ENCODE measurements at regions not wholly inside any gene's neighbourhood (a gene's known extent, or its start where the extent isn't known, plus 50 kb on each side); places are given as distances from the start of the nearest gene placed in this dataset.
"Not testable (repeated sequence)": the region's sequence is repeated elsewhere in the genome, so short reads cannot be mapped to it uniquely, and the experiment has no call there.

GRCh38 chr5:124836314-124836713, 89.9 kb upstream of the ZNF608 start:
- not testable (repeated sequence) for H3K4me3 ChIP-seq (ENCODE audit: low read depth, low read length)

- no peak overlapping the region for H3K4me3 ChIP-seq (ENCODE audit: low read depth, low read length)
Measured at GRCh38 chr5:124839371-124839998, 93.0 kb upstream of the ZNF608 start.

GRCh38 chr5:124841829-124842712, 95.6 kb upstream of the ZNF608 start:
- H3K4me3 ChIP-seq (ENCODE audit: low read depth, low read length): no peak overlapping the region

- no peak overlapping the region for H3K4me3 ChIP-seq (ENCODE audit: low read depth, low read length)
Measured at GRCh38 chr5:124842725-124843595, 96.5 kb upstream of the ZNF608 start.

- H3K4me3 ChIP-seq (ENCODE audit: low read depth, low read length): no peak overlapping the region
Measured at GRCh38 chr5:124843596-124843899, 97.1 kb upstream of the ZNF608 start.

- no peak overlapping the region for H3K4me3 ChIP-seq (ENCODE audit: low read depth, low read length)
Measured at GRCh38 chr5:124844371-124844920, 98.0 kb upstream of the ZNF608 start.

GRCh38 chr5:124847907-124848306, 101.5 kb upstream of the ZNF608 start:
- no peak overlapping the region for H3K4me3 ChIP-seq (ENCODE audit: low read depth, low read length)

- H3K4me3 ChIP-seq (ENCODE audit: low read depth, low read length): no peak overlapping the region
Measured at GRCh38 chr5:124849774-124850173, 103.3 kb upstream of the ZNF608 start.

- no peak overlapping the region for H3K4me3 ChIP-seq (ENCODE audit: low read depth, low read length)
Measured at GRCh38 chr5:124856726-124857125, 110.3 kb upstream of the ZNF608 start.

GRCh38 chr5:124858612-124859011, 112.2 kb upstream of the ZNF608 start:
- no peak overlapping the region for H3K4me3 ChIP-seq (ENCODE audit: low read depth, low read length)

- no peak overlapping the region for H3K4me3 ChIP-seq (ENCODE audit: low read depth, low read length)
Measured at GRCh38 chr5:124859027-124859426, 112.6 kb upstream of the ZNF608 start.

GRCh38 chr5:124859556-124860290, 113.3 kb upstream of the ZNF608 start:
- no peak overlapping the region for H3K4me3 ChIP-seq (ENCODE audit: low read depth, low read length)

GRCh38 chr5:124860291-124860655, 113.8 kb upstream of the ZNF608 start:
- no peak overlapping the region for H3K4me3 ChIP-seq (ENCODE audit: low read depth, low read length)

GRCh38 chr5:124865066-124865465, 118.6 kb upstream of the ZNF608 start:
- no peak overlapping the region for H3K4me3 ChIP-seq (ENCODE audit: low read depth, low read length)

- H3K4me3 ChIP-seq (ENCODE audit: low read depth, low read length): no peak overlapping the region
Measured at GRCh38 chr5:124865603-124866354, 119.3 kb upstream of the ZNF608 start.

- H3K4me3 ChIP-seq (ENCODE audit: low read depth, low read length): no peak overlapping the region
Measured at GRCh38 chr5:124866355-124867136, 120.1 kb upstream of the ZNF608 start.

- H3K4me3 ChIP-seq (ENCODE audit: low read depth, low read length): no peak overlapping the region
Measured at GRCh38 chr5:124867137-124867704, 120.8 kb upstream of the ZNF608 start.

GRCh38 chr5:124868676-124869075, 122.2 kb upstream of the ZNF608 start:
- no peak overlapping the region for H3K4me3 ChIP-seq (ENCODE audit: low read depth, low read length)

Data from iPS-11a (cell line).